Neural progenitor cell (in vitro differentiated cells): ENCODE measurements at regions not wholly inside any gene's neighbourhood (a gene's known extent, or its start where the extent isn't known, plus 50 kb on each side); places are given as distances from the start of the nearest gene placed in this dataset.

Experiments
- DNase-seq: peaks from one replicate; pipeline ENCODE4 v3.0.0-alpha.2; 2016; ENCODE audit warnings: low spot score
- H2AFZ ChIP-seq: fragments of 200-600 bp; sonication (generic); replicated peaks from 2 replicates; pipeline ENCODE4 v1.6.1; 2016; ENCODE audit warnings: antibody characterized with exemption
- H3F3A ChIP-seq: fragments of 200-600 bp; sonication (generic); 2 replicates; pipeline ENCODE4 v1.6.1; 2016; ENCODE audit warnings: antibody characterized with exemption, low read depth
- H3K27ac ChIP-seq: fragments of 200-600 bp; sonication (generic); 2 replicates; pipeline ENCODE4 v1.5.1; 2016; ENCODE audit warnings: mild to moderate bottlenecking
- H3K27me3 ChIP-seq: fragments of 200-600 bp; sonication (generic); 2 replicates; pipeline ENCODE4 v1.6.1; 2016; ENCODE audit warnings: mild to moderate bottlenecking, moderate library complexity
- H3K36me3 ChIP-seq: fragments of 200-600 bp; sonication (generic); 2 replicates; pipeline ENCODE4 v1.5.1; 2016
- H3K4me1 ChIP-seq: fragments of 200-600 bp; sonication (generic); 2 replicates; pipeline ENCODE4 v1.6.1; 2016; ENCODE audit warnings: mixed run types
- H3K4me2 ChIP-seq: fragments of 200-600 bp; sonication (generic); 2 replicates; pipeline ENCODE4 v1.6.1; 2016
- H3K4me3 ChIP-seq: fragments of 200-600 bp; sonication (generic); 2 replicates; pipeline ENCODE4 v1.5.1; 2016
- H3K79me2 ChIP-seq: fragments of 200-600 bp; sonication (generic); 2 replicates; pipeline ENCODE4 v1.6.1; 2016; ENCODE audit warnings: low read depth
- H3K9ac ChIP-seq: fragments of 200-600 bp; sonication (generic); 2 replicates; pipeline ENCODE4 v1.6.1; 2016
- H3K9me3 ChIP-seq: fragments of 200-600 bp; sonication (generic); 2 replicates; pipeline ENCODE4 v1.5.1; 2016; ENCODE audit warnings: low read depth
- H4K20me1 ChIP-seq: fragments of 200-600 bp; sonication (generic); 2 replicates; pipeline ENCODE4 v1.6.1; 2016; ENCODE audit warnings: low read depth
- H3K27ac Mint-ChIP-seq: 3 replicates; pipeline ENCODE4 v1.8.0; 2021; ENCODE audit warnings: mixed read lengths
- H3K27me3 Mint-ChIP-seq: 2 replicates; pipeline ENCODE4 v1.8.0; 2022; ENCODE audit warnings: low read depth, mild to moderate bottlenecking, inconsistent platforms, moderate library complexity, mixed read lengths; ENCODE audit not compliant: insufficient read depth
- H3K36me3 Mint-ChIP-seq: 3 replicates; pipeline ENCODE4 v1.8.0; 2021; ENCODE audit warnings: mixed read lengths
- H3K4me1 Mint-ChIP-seq: 3 replicates; pipeline ENCODE4 v1.8.0; 2021; ENCODE audit warnings: mixed read lengths
- H3K4me3 Mint-ChIP-seq: 3 replicates; pipeline ENCODE4 v1.8.0; 2021; ENCODE audit warnings: mild to moderate bottlenecking, moderate library complexity, mixed read lengths
- H3K9me3 Mint-ChIP-seq: 3 replicates; pipeline ENCODE4 v1.8.0; 2020; ENCODE audit warnings: mixed read lengths
- CTCF ChIP-seq: fragments of 200-600 bp; sonication (generic); IDR thresholded peaks from 2 replicates; pipeline ENCODE4 v1.5.1; 2017; ENCODE audit warnings: antibody characterized with exemption, mild to moderate bottlenecking
- EZH2 ChIP-seq: fragments of 200-600 bp; sonication (generic); IDR thresholded peaks from 2 replicates; pipeline ENCODE4 v1.6.1; 2017; ENCODE audit warnings: antibody characterized with exemption, mild to moderate bottlenecking, moderate library complexity
- EZH2phosphoT487 ChIP-seq: fragments of 200-600 bp; sonication (generic); IDR thresholded peaks from 2 replicates; pipeline ENCODE4 v1.6.1; 2017; ENCODE audit warnings: antibody characterized with exemption

DNA sequence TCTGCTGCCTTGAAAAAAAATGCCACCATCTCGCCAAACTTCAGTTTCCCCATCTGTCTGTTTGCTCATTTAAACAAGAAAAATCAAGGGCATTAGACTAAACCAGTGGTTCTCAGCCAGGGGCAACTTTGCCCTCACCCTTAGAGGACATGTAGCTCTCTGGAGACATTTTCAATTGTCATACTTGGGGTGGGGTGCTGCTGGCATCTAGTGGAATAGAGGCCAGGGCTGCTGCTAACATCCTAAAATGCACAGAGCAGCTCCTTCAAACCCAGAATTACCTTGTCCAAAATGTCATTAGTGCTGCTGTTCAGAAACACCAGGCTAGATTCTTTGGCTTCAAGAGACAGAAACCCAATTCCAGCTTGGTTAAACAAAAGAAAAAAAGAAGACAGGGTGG, 71.1 kb upstream of the FOXE1 start:
- TF ChIP-seq EZH2phosphoT487 (no peak), CTCF (no peak), EZH2 (no peak)
- DNase-seq, result no peak
- Histone ChIP-seq H3K9me3 (peaks cover 19% of the 10 kb centered on the region), H3K4me3 (no peak overlapping the region), H2AFZ (no peak overlapping the region), H3K27ac (no peak overlapping the region), H3K79me2 (no peaks in the 10 kb centered on the region), H3K9ac (no peak overlapping the region), H4K20me1 (no peaks in the 10 kb centered on the region), H3F3A (no peaks in the 10 kb centered on the region), H3K27me3 (peaks cover 4% of the 10 kb centered on the region), H3K4me1 (peaks cover 9% of the 10 kb centered on the region), H3K4me2 (no peak overlapping the region), H3K36me3 (no peaks in the 10 kb centered on the region)
- Mint-ChIP-seq H3K36me3 (peaks cover 2% of the 10 kb centered on the region), H3K27ac (no peak overlapping the region), H3K27me3 (peaks cover 6% of the 10 kb centered on the region), H3K9me3 (peaks cover 18% of the 10 kb centered on the region), H3K4me1 (peaks cover 5% of the 10 kb centered on the region), H3K4me3 (no peak overlapping the region)

- no peaks in the 10 kb centered on the region for H4K20me1 ChIP-seq
- Mint-ChIP-seq H3K27me3 (peaks cover 3% of the 10 kb centered on the region), H3K36me3 (no peaks in the 10 kb centered on the region), H3K9me3 (no peaks in the 10 kb centered on the region), H3K4me1 (peaks cover 5% of the 10 kb centered on the region), H3K27ac (no peak overlapping the region), H3K4me3 (no peak overlapping the region)
- no peak overlapping the region for H2AFZ ChIP-seq
- no peak for TF ChIP-seq EZH2
- no peak for TF ChIP-seq EZH2phosphoT487
- TF ChIP-seq CTCF, result no peak
- no peak overlapping the region for H3K4me2 ChIP-seq
- peak; percentile 45 for DNase-seq
- no peak overlapping the region for H3K9ac ChIP-seq
- H3K9me3 ChIP-seq, result no peaks in the 10 kb centered on the region
- no peaks in the 10 kb centered on the region for H3K79me2 ChIP-seq
- H3F3A ChIP-seq, result no peaks in the 10 kb centered on the region
- peaks cover 9% of the 10 kb centered on the region for H3K4me1 ChIP-seq
- no peaks in the 10 kb centered on the region for H3K36me3 ChIP-seq
- H3K4me3 ChIP-seq, result no peak overlapping the region
- H3K27me3 ChIP-seq, result peaks cover 4% of the 10 kb centered on the region
- no peak overlapping the region for H3K27ac ChIP-seq
Measured at GRCh38 chr9:97786341-97786740, 66.7 kb upstream of the FOXE1 start.

GRCh38 chr9:97787551-97787950, 65.5 kb upstream of the FOXE1 start:
- Histone ChIP-seq H3K36me3 (no peaks in the 10 kb centered on the region), H3K9me3 (no peaks in the 10 kb centered on the region), H3K4me3 (no peak overlapping the region), H3K9ac (no peak overlapping the region), H3K4me1 (peaks cover 9% of the 10 kb centered on the region), H3F3A (no peaks in the 10 kb centered on the region), H3K79me2 (no peaks in the 10 kb centered on the region), H2AFZ (no peak overlapping the region), H3K27ac (no peak overlapping the region), H4K20me1 (no peaks in the 10 kb centered on the region), H3K27me3 (peaks cover 4% of the 10 kb centered on the region), H3K4me2 (no peak overlapping the region)
- peaks cover 5% of the 10 kb centered on the region for H3K4me1 Mint-ChIP-seq
- H3K27ac Mint-ChIP-seq, result peak overlapping the region; percentile 46
- H3K4me3 Mint-ChIP-seq, result no peak overlapping the region
- H3K9me3 Mint-ChIP-seq, result no peaks in the 10 kb centered on the region
- H3K27me3 Mint-ChIP-seq, result peaks cover 3% of the 10 kb centered on the region
- no peak for TF ChIP-seq EZH2phosphoT487
- no peak for TF ChIP-seq EZH2
- no peak for TF ChIP-seq CTCF
- H3K36me3 Mint-ChIP-seq, result no peaks in the 10 kb centered on the region
- no peak for DNase-seq
